ENCODE measurements at regions not wholly inside any gene's neighbourhood (a gene's known extent, or its start where the extent isn't known, plus 50 kb on each side); places are given as distances from the start of the nearest gene placed in this dataset.

DNA sequence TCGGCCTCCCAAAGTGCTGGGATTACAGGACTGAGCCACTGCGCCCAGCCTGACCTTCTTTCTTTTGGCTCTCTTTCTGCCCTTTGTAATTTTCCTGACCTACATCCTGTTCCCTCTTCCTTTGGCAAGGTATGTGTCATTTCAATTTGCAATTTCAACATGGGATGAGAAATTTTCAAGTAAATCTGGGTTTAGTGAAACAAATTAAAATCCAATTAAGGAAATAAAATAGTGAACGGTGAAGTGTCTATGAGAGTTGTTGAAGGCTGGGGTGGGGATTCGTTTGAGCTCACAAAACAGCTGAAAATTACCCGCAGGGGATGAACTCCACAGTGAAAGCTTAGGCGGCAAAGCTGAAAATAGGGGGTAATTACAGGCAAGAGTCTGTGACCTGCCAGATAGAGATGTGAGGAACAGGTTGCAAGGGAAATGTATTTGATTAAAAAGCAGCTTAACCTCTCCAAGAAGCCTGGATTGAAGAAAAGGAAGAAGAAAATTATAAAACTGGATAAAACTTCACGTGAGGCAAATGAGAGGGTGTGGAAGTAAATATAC lies 277.7 kb downstream of the UTP18 start:
- H3K9me3 ChIP-seq: no peaks in the 10 kb centered on the region
- no peaks in the 10 kb centered on the region for H3K36me3 ChIP-seq
- 82% methylated on average over 7 of the region's 7 CpGs for WGBS, 2 donors
- H3K27me3 ChIP-seq: no peaks in the 10 kb centered on the region
- H3K4me1 ChIP-seq: no peaks in the 10 kb centered on the region
- TF ChIP-seq CTCF (IDR thresholded peaks at IDR 0.05) (no peak), POLR2A (IDR thresholded peaks at IDR 0.05) (no peak)
- no peak for DNase-seq
- intact Hi-C loops (cut with DNase I): loop anchor here (5.0 kb wide), 1 partner anchor 166 kb away; no protein-coding TSS in a partner anchor
- H3K4me3 ChIP-seq (replicated peaks in 1 of 3): no peak overlapping the region
- H3K27ac ChIP-seq: no peak overlapping the region

DNA sequence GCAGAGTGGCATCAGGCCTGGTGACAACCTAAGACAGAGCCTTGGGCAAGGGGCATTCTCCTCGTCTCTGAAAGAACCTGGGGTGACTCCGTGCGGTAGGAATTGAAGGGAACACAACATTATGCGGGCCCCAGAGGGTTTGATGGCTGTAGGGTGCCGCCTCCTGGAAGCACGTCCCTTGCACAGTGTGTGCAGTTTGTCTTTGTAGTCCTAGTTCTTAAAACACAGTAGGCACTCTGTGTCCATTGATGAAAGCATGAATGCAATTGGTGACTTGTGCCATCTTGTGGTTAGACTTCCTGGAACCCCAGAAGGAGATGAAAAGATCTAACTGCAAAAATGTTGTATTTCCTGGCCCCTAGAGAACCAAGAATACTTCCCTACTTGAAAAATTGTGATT lies 279.8 kb downstream of the UTP18 start:
- no peak overlapping the region for H3K4me3 ChIP-seq (replicated peaks in 1 of 3)
- no peak overlapping the region for H3K27ac ChIP-seq
- WGBS, 2 donors: 88% methylated on average over 6 of the region's 6 CpGs
- H3K9me3 ChIP-seq: no peaks in the 10 kb centered on the region
- H3K4me1 ChIP-seq: no peaks in the 10 kb centered on the region
- intact Hi-C loops (cut with DNase I): no loop called here
- DNase-seq: no peak
- H3K36me3 ChIP-seq: no peaks in the 10 kb centered on the region
- no peaks in the 10 kb centered on the region for H3K27me3 ChIP-seq
- no peak for TF ChIP-seq POLR2A (IDR thresholded peaks at IDR 0.05)
- TF ChIP-seq CTCF (IDR thresholded peaks at IDR 0.05): no peak

- no peak for TF ChIP-seq CTCF (IDR thresholded peaks at IDR 0.05)
- TF ChIP-seq POLR2A (IDR thresholded peaks at IDR 0.05): no peak
- Histone ChIP-seq H3K4me3 (replicated peaks in 1 of 3) (no peak overlapping the region), H3K27me3 (no peaks in the 10 kb centered on the region), H3K27ac (no peak overlapping the region), H3K36me3 (no peaks in the 10 kb centered on the region), H3K9me3 (no peaks in the 10 kb centered on the region), H3K4me1 (no peaks in the 10 kb centered on the region)
- intact Hi-C loops (cut with DNase I): no loop called here
- no peak for DNase-seq
- WGBS, 2 donors: 55 to 66% methylated on average over 3 of the region's 3 CpGs
Measured at GRCh38 chr17:51541215-51541614, 280.9 kb downstream of the UTP18 start.

GRCh38 chr17:51546114-51546513 lies 285.8 kb downstream of the UTP18 start:
- H3K4me3 ChIP-seq (replicated peaks in 1 of 3): no peak overlapping the region
- H3K9me3 ChIP-seq: no peaks in the 10 kb centered on the region
- no peak for DNase-seq
- H3K4me1 ChIP-seq: no peaks in the 10 kb centered on the region
- no peaks in the 10 kb centered on the region for H3K27me3 ChIP-seq
- intact Hi-C loops (cut with DNase I): no loop called here
- H3K27ac ChIP-seq: no peak overlapping the region
- no peak for TF ChIP-seq CTCF (IDR thresholded peaks at IDR 0.05)
- TF ChIP-seq POLR2A (IDR thresholded peaks at IDR 0.05): no peak
- no peaks in the 10 kb centered on the region for H3K36me3 ChIP-seq
- whole genome bisulfite sequencing, 2 donors: 72 to 74% methylated on average over 2 of the region's 2 CpGs

DNA sequence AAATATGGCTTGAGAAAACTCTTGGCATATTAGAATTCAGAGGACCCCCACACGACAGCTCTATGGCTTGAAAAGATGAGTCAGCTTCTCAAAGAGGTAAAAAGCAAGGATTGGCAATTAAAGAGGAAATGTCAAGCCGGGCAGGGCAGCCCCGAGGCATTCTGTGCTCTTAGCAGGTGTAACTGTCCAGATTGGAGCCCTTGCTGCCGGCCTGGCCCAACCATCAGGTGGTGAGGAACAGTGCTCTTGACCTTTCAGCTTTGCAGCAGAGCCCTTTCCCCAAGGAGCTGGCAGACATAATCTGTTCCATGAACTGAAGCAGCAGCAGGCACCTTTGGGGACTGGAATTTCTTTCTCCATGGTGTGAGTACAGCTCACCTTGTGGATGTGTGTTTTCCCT lies 287.8 kb downstream of the UTP18 start:
- no peaks in the 10 kb centered on the region for H3K9me3 ChIP-seq
- intact Hi-C loops (cut with DNase I): no loop called here
- H3K4me3 ChIP-seq (replicated peaks in 1 of 3): no peak overlapping the region
- no peaks in the 10 kb centered on the region for H3K36me3 ChIP-seq
- DNase-seq: no peak
- 46 to 68% methylated on average over 4 of the region's 4 CpGs for WGBS, 2 donors
- TF ChIP-seq POLR2A (IDR thresholded peaks at IDR 0.05) (no peak), CTCF (IDR thresholded peaks at IDR 0.05) (no peak)
- H3K4me1 ChIP-seq: no peaks in the 10 kb centered on the region
- no peak overlapping the region for H3K27ac ChIP-seq
- H3K27me3 ChIP-seq: no peaks in the 10 kb centered on the region

All from thyroid gland (tissue), 4 donors.